RPMI7951 (cell line): ENCODE measurements at regions not wholly inside any gene's neighbourhood (a gene's known extent, or its start where the extent isn't known, plus 50 kb on each side); places are given as distances from the start of the nearest gene placed in this dataset.

Experiments used
- DNase-seq: peaks from one replicate; pipeline ENCODE4 v3.0.0-alpha.2; 2012; ENCODE audit warnings: low read depth

DNA sequence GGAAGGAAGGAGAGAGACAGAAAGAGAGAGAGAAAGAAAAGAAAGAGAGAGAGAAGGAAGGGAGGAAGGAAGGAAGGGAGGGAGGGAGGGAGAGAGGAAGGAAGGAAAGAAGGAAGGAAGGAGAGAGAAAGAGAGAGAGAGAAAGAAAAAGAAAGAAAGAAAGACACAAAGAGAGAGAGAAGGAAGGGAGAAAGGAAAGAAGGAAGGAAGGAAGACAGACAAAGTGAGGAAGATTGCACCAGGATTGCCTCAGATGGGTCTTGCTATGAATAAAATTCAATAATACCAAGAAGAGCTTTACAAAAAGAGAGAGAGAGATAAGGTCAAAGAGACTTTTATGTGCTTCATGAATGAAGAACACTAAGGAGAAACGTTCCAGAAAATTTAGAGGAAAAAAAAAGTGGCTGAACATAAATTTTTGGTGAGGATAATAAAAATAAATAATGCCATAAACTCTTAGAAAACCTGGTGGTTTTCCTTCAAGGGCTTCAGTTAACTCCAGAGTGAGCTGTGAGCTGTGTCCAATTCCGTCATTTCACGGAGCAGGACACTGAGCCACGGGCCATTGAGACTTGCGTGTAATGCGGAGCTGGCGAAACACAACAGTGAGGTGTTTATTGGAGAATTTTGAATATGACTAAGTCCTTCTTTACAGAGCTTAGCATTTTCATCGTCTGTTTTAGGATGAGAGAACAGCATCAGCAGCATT lies 72.7 kb upstream of the TNRC6C start:
- DNase-seq, result no peak

DNA sequence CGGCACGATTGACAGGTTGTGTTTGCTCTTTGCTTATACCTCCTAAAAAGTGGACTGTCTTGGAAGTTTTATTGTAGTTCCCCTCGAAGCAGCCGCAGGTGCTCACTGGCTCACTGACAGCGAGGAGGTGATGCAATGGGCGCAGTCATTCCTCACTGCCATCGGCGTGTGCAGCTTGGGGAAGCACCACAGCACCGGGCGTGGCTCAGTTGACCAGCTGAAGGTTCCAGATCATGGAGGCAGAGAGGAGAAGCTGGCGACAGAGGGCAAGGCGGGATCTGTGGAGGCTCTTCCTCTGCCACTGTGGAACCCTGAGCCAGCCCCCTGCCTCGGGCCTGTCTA lies 72.1 kb upstream of the TNRC6C start:
- no peak for DNase-seq

DNA sequence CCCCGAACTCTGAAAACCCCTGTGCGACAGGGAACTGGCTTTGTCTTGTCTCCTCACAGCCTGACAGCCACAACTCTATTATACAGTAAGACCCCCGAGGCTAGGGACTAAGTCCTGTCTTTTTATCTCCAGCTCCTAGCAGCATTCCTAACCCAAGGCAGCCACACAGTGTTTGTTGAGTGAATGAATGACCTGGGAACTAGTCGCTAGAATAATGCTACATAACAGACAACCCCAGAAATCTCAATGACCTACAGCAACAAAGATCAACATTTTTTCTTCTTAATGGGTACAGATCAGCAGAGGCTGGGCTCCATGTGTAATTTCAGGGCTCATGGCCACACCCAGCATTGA lies 71.4 kb upstream of the TNRC6C start:
- DNase-seq, result no peak

DNA sequence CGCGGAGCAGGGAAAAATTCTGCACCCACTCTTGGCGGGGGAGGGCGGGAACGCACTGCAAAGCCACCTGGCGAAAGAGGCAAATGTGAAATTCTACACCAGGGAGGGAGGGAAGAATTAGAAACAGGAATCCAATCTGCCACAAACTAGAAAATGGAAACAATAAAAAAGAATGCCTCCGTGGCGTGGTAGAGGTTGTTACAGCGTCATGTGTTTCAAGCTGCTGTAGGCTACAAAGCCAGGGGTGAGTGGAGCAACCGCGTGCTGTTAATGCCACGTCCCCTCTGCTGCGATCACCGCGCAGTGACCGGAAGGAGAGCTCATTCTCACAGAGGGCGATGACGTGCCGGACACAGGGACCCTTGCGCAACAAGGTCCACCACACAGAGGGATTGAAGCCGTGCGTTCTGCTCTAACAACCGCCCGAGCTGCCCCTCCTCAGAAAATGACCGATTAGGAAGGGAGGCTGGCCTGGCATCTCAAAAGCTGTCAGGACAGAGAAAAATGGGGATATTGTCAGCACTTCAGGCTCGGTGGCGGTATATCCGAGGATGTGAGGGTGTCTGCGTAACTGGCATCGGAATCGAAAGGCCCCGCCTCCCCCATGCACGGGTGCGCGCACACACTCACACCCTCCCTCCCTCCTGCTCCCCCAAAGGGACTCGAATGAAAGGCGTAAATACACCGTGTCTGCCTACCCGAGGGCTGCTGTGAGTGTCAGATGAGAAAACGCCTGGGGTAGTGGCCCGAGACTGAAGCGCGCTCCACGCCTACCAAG lies 70.8 kb upstream of the TNRC6C start:
- DNase-seq, result peak; percentile 54

DNA sequence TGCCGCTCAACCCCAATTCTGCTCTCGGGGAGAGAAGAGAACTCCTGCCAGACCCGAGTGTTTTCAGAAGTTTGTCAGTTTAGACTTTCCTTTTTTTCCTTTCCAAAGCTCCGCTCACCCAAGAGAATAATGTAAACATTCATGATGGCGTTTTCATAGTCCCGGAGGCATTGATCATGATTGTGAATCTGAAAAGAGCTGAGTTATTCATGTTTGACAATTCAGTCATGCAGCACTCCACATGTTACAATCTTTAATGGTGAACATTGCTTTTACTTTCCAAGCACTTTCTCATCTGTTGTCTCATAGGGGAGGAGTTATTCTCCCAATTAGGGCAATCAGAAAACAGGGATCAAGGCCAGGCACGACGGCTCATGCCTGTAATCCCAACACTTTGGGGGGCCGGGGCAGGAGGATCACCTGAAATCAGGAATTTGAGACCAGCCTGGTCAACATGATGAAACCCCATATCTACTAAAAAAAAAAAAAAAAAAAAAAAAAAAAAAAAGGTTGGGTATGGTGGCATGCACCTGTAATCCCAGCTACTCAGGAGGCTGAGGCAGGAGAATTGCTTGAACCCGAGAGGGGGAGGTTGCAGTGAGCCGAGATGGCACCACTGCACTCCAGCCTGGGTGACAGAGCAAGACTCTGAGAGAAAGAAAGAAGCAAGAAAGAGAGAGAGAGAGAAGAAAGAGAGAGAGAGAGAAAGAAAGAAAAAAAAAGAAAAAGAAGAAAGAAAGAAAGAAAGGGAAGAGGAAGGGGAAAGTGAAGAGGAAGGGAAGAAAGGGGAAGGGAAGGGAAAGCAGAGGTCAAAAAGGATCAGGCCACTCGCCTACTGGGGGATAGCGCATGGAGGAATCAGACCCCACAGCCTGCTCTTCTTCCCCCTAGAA lies 70.0 kb upstream of the TNRC6C start:
- no peak for DNase-seq

DNA sequence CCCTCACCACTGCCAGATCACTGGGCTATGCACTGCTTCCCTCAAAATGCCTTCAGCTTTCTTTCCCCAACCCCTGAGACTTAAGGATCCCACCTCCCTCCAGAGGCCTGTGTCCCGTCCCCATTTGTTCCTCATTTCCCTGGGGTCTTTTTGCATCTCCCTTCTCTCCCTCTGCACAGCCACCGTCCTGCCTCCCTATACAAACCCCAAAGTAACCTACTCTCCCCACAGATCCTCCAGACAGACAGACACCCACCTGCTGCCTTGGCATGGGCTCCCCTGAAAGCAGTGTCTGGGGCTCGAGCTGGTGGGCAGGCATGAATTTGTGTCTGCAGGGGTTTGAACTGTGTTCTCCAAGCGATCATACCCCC lies 69.4 kb upstream of the TNRC6C start:
- DNase-seq, result no peak

DNA sequence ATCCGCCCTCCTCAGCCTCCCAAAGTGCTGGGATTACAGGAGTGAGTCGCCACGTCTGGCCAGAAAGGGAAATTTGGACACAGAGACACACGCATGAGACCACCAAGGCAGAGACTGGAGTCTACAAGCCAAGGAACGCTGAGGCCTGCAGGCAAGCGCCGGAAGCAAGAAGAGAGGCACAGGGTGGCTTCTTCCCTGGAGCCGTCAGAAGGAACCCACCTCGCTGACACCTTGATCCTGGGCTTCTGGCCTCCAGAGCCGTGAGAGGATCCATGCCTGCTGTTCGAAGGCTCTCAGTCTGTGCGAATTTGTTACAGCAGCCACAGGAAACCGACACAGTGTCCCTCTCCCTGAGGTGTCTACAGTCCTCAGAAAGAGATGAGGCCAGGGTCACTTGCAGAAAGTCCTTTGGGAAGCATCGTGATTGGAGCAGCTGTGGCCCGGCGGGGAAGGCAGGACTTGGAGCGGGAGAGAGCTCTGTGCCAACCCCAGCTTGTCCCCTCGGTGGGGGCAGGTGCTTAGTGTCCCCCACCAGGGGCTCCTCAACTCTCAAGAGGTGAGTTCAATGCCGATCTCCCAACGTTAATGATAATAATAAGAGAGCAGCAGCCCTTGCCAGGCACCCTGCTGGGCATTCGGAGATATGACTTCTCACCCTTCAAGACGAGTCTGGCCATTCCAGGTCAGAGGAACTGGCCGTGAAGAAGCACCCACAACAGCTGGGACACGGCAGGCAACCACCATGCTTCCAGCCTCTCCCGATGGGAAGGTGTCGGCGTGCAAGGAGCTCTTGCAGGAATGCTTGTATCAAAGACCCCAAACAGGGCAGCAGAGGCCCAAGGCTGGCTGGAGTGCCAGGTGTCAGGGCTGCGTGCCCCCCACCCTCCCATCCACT lies 68.4 kb upstream of the TNRC6C start:
- DNase-seq, result no peak

DNA sequence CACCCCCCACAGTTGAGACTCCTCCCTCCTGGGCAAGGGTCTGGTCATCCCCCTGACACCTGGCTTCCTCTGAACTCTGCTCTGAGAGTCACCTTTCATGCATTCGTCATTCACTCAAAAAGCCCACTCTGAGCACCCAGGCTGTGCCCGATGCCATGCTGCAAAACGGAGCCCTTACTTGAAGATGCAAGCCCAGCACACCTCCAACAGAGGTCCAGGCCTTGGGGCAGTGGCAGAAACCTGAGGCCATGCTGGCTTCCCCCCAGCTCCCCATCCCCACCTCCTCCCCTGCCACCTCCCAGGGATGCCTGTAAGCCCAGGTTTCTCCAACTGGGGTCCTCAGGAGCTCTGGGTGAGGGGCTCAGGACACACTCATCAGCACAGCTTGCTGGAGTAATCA lies 67.7 kb upstream of the TNRC6C start:
- no peak for DNase-seq

DNA sequence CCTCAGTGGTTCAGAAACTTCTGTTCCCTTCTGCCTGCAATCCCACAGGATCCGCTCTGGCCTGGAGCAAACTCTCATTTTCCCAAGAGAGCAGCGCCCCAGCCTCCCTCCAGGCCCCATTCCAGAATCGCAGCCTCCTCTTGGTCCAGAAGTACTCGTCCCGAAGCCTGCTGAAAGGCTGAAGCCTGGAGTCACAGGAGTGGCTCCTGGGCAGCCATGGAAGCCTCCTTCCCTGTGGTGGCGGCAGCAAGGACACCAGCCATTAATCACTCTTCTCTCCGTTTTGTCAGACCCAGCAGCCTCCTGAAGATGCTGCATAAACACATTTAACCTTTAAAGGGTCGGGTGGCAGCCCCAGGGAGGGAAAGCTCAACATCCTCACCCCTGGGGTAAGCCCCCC lies 66.9 kb upstream of the TNRC6C start:
- DNase-seq, result no peak

DNA sequence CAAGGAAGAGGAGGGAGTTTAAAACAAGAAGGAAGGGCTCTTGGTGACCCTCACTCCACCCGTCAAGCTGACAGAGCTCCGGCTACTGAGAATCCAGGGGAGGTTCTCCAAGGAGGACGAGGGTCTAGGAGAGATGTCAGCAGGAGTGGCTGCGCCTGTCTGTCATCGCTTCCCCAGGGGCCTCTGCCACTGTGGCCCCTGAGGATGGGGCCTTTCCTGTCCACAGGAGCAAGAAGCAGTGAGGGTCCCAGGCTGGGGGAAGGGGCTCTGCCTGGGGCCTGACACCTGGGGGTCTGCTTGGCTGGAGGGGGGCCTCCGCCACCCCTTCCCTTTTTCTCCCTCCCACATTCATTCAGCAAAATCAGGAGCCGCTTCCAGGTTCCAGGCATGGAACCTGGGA lies 66.5 kb upstream of the TNRC6C start:
- DNase-seq, result no peak

DNA sequence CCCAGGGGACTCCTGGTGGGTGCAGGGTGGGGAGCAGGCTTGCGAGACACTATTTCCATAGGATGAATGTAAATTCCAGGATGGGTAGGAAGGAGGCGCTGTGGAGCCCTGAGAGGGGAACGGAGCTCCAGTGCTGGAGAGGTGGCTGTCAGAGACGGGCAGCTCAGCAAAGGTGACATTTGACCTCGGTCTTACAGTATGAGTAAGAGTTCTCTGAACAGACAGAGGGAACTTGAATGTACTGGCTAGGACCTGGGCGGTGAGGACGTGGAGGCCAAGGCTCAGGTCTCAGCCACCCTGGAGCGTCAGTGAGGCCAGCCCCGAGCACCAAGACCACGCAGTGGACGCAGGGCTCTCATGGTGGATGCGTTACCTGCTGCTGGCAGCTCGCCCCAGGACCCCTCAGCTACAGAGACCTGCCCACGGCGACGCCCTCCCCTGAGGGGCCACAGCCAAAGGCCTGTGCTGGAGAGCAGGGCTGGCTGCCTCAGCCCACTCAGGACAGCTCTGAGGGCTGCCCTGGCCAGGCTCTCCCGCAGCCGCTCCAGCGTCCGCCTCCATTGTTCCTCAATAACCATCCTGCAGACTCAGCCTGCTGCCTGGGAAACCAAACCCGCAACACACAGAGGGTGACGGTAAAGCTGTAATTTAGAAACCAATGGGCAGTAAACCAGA lies 65.9 kb upstream of the TNRC6C start:
- no peak for DNase-seq

DNA sequence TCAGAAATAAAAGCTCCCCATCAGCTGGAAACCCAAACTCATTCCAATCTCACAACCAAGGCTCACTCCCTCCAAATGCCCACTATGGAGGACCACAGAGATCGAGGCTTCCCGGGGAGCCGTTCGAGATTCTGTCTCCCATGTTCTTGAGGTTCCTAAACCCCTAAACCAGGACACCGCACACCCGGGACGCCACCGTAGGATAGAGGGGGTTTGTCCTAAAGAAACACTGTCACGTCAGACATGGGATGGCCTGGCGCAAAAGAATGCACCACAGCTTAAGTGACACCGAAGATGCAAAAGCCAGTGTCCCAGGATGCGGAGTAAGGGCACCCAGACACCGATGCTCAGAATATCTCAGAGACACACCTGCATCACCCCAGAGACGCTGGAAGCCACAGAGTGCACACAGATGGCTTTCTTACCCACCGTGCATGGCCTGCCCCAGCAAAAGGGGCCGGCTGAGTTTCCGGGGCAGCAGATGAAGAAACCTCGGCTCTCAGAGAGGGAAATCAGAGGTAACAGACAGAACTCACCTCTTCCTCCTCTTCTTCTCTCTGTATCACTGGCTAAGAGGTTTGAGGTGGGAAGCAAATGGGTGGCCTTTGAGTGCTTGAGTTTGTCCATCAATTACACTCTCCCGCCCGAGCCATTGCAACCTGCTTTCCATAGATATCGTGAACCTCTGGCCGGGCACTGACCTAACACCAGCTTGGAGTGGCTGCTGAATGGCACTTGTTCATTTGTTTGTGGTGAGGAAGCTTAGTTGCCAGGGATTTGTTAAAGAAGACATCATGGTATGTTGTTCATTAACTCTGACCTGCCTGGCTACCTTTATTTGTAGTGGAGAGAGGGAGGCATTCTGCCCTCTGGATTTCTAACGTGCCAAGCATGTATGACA lies 65.1 kb upstream of the TNRC6C start:
- DNase-seq, result no peak

DNA sequence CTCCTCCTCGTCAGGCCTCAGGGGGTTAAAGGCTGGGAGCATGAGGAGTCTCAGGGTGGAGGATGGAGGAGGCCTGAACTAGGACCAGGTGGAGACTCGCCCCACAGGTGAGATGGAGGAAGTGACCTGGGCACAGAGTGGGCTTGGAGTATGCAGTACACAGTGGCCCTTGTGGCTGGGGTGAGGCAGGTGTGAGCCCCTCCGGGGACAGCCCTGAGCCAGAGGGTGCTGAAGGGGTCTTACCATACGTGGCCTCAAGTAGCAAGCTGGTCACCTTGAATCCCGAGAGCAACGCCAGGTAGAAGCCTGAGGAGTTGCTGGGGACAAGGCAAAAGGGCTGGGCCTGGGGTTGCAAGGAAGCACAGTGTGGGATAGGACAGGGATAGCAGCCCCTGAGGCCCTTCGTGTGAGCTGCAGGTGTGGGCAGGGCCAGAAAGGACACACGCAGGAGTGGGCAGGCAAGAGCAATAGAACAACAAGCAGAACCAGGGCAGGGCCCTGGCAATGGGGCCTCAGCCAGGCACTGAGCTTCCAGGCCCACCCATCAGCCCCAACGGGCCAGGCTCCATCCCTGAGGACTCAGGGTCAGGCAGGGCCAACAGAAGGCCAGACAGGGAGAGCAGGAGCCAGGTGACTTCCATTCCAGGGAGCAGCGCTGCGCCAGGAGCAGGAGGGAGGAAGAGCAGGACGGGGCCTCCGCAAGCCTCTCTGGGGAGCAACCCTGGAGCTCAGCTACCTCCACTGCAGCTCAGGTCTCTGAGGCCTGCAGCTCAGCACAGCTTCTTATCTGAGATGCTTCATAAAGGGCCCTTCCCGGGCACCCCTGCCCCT lies 64.2 kb upstream of the TNRC6C start:
- no peak for DNase-seq

DNA sequence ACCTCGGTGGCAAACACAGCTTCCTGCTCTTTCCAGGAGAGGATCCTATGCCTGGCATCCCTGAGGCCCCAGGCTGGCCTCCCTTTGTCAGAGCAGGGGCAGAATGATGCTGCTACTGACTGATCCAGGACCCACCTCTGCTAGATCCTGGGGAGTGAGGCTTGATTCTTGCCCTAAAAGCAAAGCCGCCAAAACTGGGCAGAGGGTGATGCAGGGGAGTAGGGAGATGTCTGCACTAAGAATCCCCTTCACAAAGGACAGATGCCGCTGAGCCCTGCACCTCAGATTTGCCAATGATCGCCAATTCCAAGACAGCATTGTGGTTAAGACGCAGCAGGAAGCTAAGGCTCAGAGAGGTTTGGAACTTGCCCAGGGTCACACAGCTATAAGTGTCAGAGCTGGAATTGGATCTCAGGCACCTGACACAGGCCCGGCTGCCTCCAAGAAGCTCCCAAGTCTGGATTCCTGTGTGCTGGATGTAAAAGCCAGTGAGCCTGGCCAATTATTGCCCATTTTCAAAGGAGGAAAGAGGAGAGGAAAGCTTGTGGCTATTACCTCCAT lies 60.7 kb upstream of the TNRC6C start:
- DNase-seq, result no peak

DNA sequence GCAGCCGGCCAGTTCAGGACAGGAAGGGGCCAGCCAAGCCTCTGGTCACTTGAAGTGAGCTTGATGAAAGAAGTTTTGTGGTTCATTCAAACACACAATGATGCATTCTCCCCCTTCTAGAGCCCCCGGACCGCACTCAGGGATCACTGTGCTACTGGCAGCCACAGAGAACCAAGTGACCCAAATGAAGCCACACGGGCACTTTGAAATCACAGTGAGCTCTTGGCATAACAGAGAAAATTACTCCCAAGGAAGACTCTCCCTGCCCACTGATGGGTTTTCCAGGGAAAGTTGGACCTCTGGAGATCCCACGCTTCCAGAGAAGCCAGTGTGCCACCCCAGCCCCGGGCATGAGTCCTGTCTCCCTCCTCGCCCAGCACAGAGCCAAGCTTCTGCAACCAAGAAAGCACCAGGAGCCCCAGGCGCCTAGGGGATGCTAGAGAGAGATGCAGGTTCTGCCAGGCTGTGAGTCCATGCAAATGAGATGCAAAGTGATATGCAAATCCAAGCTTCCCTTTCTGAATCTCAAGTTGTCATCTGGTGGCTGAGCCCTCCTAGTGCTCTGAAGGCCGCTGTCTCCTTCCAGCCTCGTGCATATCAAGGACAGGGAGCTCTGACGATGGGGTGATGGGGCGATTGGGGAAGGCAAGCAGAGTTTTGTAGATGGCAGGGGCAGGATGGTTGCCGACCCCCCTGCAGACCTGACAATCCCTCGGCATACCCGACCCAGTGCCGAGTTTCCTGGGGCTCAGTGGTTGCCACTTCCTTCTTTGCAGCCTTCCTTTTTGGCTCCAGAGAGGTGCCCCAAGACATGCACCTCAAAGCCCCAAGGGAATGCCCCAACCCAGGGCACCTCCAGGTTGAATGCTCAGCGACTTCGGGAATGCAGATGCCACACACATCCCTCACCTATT lies 59.7 kb upstream of the TNRC6C start:
- DNase-seq, result no peak

DNA sequence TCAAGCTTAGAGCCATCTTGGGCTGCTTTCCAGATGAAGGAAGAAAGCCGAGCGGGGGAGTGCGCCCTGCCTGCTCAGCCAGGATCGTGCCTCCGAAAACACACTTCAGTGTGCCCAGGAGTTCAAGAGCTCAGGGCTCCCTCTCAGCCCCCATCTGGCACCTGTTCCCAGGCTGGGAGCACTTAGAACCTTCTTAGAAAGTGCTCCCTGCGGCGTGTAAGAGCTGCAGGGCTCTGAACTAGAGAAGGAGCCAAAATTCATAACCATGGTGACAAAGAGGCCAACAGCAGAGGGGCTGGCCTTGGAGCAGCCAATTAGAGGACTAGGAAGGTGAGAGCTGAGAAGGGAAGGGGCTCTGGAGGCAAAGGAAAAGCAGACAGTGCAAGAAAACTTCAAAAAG lies 59.0 kb upstream of the TNRC6C start:
- DNase-seq, result no peak

DNA sequence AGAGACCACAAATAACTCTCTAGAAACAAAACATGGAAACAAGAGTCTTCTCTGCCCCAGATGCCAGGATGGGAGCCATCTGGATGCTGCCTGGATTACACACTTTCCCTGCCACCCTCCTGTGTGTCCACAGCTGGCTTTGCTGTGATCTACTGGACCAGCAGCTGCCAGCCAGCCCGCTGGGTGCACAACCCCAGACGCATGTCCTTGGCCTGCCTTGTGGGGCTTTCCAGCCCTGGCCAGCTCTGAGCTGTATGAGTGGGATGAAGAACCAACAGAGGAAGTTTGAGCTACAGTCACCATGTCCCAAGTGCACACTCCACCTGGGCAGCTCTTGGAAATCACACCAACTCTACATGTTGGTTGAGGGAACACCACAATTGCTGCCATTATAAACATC lies 57.0 kb upstream of the TNRC6C start:
- DNase-seq, result no peak

DNA sequence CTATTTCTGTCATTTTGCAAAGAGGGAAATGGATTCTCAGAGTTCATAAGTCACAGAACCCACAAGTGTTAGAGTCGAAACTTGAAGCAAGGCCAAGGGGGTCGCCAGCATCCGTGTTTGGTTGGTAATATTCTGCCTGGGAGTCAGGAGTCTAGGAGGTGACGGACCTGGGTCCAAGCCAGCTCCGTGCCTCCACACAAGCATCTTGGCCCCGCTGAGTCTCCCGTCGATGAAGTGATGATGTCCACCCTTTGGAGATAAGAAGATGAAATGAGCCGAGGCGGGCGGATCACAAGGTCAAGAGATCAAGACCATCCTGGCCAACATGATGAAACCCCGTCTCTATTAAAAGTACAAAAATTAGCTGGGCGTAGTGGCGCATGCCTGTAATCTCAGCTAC lies 53.2 kb upstream of the TNRC6C start:
- no peak for DNase-seq
